ENCODE measurements at regions not wholly inside any gene's neighbourhood (a gene's known extent, or its start where the extent isn't known, plus 50 kb on each side); places are given as distances from the start of the nearest gene placed in this dataset.

GRCh38 chr2:117199511-117199910, 615.0 kb upstream of the DDX18 start:
- peak overlapping the region; percentile 71 for H2AFZ ChIP-seq (ENCODE audit: low read length)
- DNase-seq = no peak
- H3K27me3 ChIP-seq (ENCODE audit: low read length) = no peaks in the 10 kb centered on the region
- H3K27ac ChIP-seq (ENCODE audit: low read length) = no peak overlapping the region
- peaks cover 75% of the 10 kb centered on the region for H3K4me1 ChIP-seq (ENCODE audit: low read length)
- no peak overlapping the region for H3K4me2 ChIP-seq (ENCODE audit: low read depth, low read length, poor library complexity, severe bottlenecking)
- no peaks in the 10 kb centered on the region for H3K9me3 ChIP-seq (ENCODE audit: low read length)
- H3K9ac ChIP-seq (ENCODE audit: low read length) = no peak overlapping the region
- no peaks in the 10 kb centered on the region for H3K9me2 ChIP-seq (replicated peaks; ENCODE audit: insufficient read depth, low read length)
- H3K79me2 ChIP-seq (ENCODE audit: low read length) = no peaks in the 10 kb centered on the region
- H3K4me3 ChIP-seq (ENCODE audit: low read length) = no peak overlapping the region
- no peaks in the 10 kb centered on the region; the same call in 1 of the 2 replicates for H3K36me3 ChIP-seq (ENCODE audit: insufficient read depth, low read length)
- H4K20me1 ChIP-seq (ENCODE audit: insufficient read depth, low read depth, low read length) = no peaks in the 10 kb centered on the region

- Histone ChIP-seq H3K36me3 (ENCODE audit: insufficient read depth, low read length) (no peaks in the 10 kb centered on the region; the same call in 1 of the 2 replicates), H2AFZ (ENCODE audit: low read length) (peak overlapping the region; percentile 44; the same call in 1 of the 2 replicates), H3K4me1 (ENCODE audit: low read length) (peaks cover 5% of the 10 kb centered on the region), H3K4me2 (ENCODE audit: low read depth, low read length, poor library complexity, severe bottlenecking) (no peak overlapping the region), H3K4me3 (ENCODE audit: low read length) (no peak overlapping the region), H3K9me3 (ENCODE audit: low read length) (no peaks in the 10 kb centered on the region), H3K9ac (ENCODE audit: low read length) (no peak overlapping the region), H3K9me2 (replicated peaks; ENCODE audit: insufficient read depth, low read length) (no peaks in the 10 kb centered on the region), H3K27me3 (ENCODE audit: low read length) (no peaks in the 10 kb centered on the region), H4K20me1 (ENCODE audit: insufficient read depth, low read depth, low read length) (no peaks in the 10 kb centered on the region), H3K79me2 (ENCODE audit: low read length) (no peaks in the 10 kb centered on the region), H3K27ac (ENCODE audit: low read length) (no peak overlapping the region)
- DNase-seq = no peak
Measured at GRCh38 chr2:117212562-117212961, 601.9 kb upstream of the DDX18 start.

- no peaks in the 10 kb centered on the region for H3K9me3 ChIP-seq (ENCODE audit: low read length)
- no peaks in the 10 kb centered on the region for H3K4me1 ChIP-seq (ENCODE audit: low read length)
- no peak overlapping the region for H3K27ac ChIP-seq (ENCODE audit: low read length)
- H3K9me2 ChIP-seq (replicated peaks; ENCODE audit: insufficient read depth, low read length) = no peaks in the 10 kb centered on the region; the same call in 1 of the 2 replicates
- no peaks in the 10 kb centered on the region; the same call in 1 of the 2 replicates for H3K36me3 ChIP-seq (ENCODE audit: insufficient read depth, low read length)
- no peak overlapping the region for H3K4me3 ChIP-seq (ENCODE audit: low read length)
- H2AFZ ChIP-seq (ENCODE audit: low read length) = no peak overlapping the region
- no peak for DNase-seq
- H3K27me3 ChIP-seq (ENCODE audit: low read length) = no peaks in the 10 kb centered on the region
- H3K79me2 ChIP-seq (ENCODE audit: low read length) = no peaks in the 10 kb centered on the region
- H4K20me1 ChIP-seq (ENCODE audit: insufficient read depth, low read depth, low read length) = no peaks in the 10 kb centered on the region
- H3K9ac ChIP-seq (ENCODE audit: low read length) = no peak overlapping the region
- H3K4me2 ChIP-seq (ENCODE audit: low read depth, low read length, poor library complexity, severe bottlenecking) = no peak overlapping the region
Measured at GRCh38 chr2:117217145-117217544, 597.3 kb upstream of the DDX18 start.

- Histone ChIP-seq H3K9me2 (replicated peaks; ENCODE audit: insufficient read depth, low read length) (no peaks in the 10 kb centered on the region; the same call in 1 of the 2 replicates), H2AFZ (ENCODE audit: low read length) (peak overlapping the region; percentile 35; the same call in 1 of the 2 replicates), H3K9me3 (ENCODE audit: low read length) (no peaks in the 10 kb centered on the region), H3K27ac (ENCODE audit: low read length) (no peak overlapping the region), H3K9ac (ENCODE audit: low read length) (no peak overlapping the region), H4K20me1 (ENCODE audit: insufficient read depth, low read depth, low read length) (no peaks in the 10 kb centered on the region), H3K36me3 (ENCODE audit: insufficient read depth, low read length) (no peaks in the 10 kb centered on the region), H3K4me2 (ENCODE audit: low read depth, low read length, poor library complexity, severe bottlenecking) (no peak overlapping the region), H3K4me3 (ENCODE audit: low read length) (no peak overlapping the region), H3K79me2 (ENCODE audit: low read length) (no peaks in the 10 kb centered on the region), H3K27me3 (ENCODE audit: low read length) (no peaks in the 10 kb centered on the region), H3K4me1 (ENCODE audit: low read length) (no peaks in the 10 kb centered on the region)
- no peak for DNase-seq
Measured at GRCh38 chr2:117222809-117223208, 591.7 kb upstream of the DDX18 start.

GRCh38 chr2:117232305-117232704, 582.2 kb upstream of the DDX18 start:
- no peak overlapping the region for H3K27ac ChIP-seq (ENCODE audit: low read length)
- no peak overlapping the region for H3K4me2 ChIP-seq (ENCODE audit: low read depth, low read length, poor library complexity, severe bottlenecking)
- no peak overlapping the region for H3K4me3 ChIP-seq (ENCODE audit: low read length)
- no peaks in the 10 kb centered on the region for H4K20me1 ChIP-seq (ENCODE audit: insufficient read depth, low read depth, low read length)
- H3K9me3 ChIP-seq (ENCODE audit: low read length) = 0 out of 2 replicates have a peak, but pooled peaks cover 3% of the 10 kb centered on the region
- H3K79me2 ChIP-seq (ENCODE audit: low read length) = no peaks in the 10 kb centered on the region
- peaks cover 5% of the 10 kb centered on the region; the same call in 1 of the 2 replicates for H3K27me3 ChIP-seq (ENCODE audit: low read length)
- H3K4me1 ChIP-seq (ENCODE audit: low read length) = 0 out of 2 replicates have a peak, but pooled peaks cover 5% of the 10 kb centered on the region
- H3K9ac ChIP-seq (ENCODE audit: low read length) = no peak overlapping the region
- no peaks in the 10 kb centered on the region for H3K36me3 ChIP-seq (ENCODE audit: insufficient read depth, low read length)
- 0 out of 2 replicates have a peak, but pooled peaks cover 4% of the 10 kb centered on the region for H3K9me2 ChIP-seq (replicated peaks; ENCODE audit: insufficient read depth, low read length)
- no peak for DNase-seq
- peak overlapping the region; percentile 41; the same call in 1 of the 2 replicates for H2AFZ ChIP-seq (ENCODE audit: low read length)

- H3K79me2 ChIP-seq (ENCODE audit: low read length) = no peaks in the 10 kb centered on the region
- no peaks in the 10 kb centered on the region for H4K20me1 ChIP-seq (ENCODE audit: insufficient read depth, low read depth, low read length)
- no peaks in the 10 kb centered on the region; the same call in 1 of the 2 replicates for H3K27me3 ChIP-seq (ENCODE audit: low read length)
- no peaks in the 10 kb centered on the region for H3K4me1 ChIP-seq (ENCODE audit: low read length)
- no peak for DNase-seq
- no peak overlapping the region for H3K9ac ChIP-seq (ENCODE audit: low read length)
- H3K27ac ChIP-seq (ENCODE audit: low read length) = no peak overlapping the region
- no peak overlapping the region for H3K4me2 ChIP-seq (ENCODE audit: low read depth, low read length, poor library complexity, severe bottlenecking)
- peaks cover 3% of the 10 kb centered on the region for H3K9me3 ChIP-seq (ENCODE audit: low read length)
- H3K4me3 ChIP-seq (ENCODE audit: low read length) = no peak overlapping the region
- no peaks in the 10 kb centered on the region for H3K36me3 ChIP-seq (ENCODE audit: insufficient read depth, low read length)
- no peak overlapping the region for H2AFZ ChIP-seq (ENCODE audit: low read length)
- no peaks in the 10 kb centered on the region for H3K9me2 ChIP-seq (replicated peaks; ENCODE audit: insufficient read depth, low read length)
Measured at GRCh38 chr2:117257362-117257761, 557.1 kb upstream of the DDX18 start.

GRCh38 chr2:117269574-117269973, 544.9 kb upstream of the DDX18 start:
- H3K27ac ChIP-seq (ENCODE audit: low read length) = no peak overlapping the region
- H3K4me1 ChIP-seq (ENCODE audit: low read length) = no peaks in the 10 kb centered on the region
- no peaks in the 10 kb centered on the region for H3K79me2 ChIP-seq (ENCODE audit: low read length)
- H3K36me3 ChIP-seq (ENCODE audit: insufficient read depth, low read length) = peaks cover 3% of the 10 kb centered on the region; the same call in 1 of the 2 replicates
- H2AFZ ChIP-seq (ENCODE audit: low read length) = no peak overlapping the region
- DNase-seq = no peak
- peaks cover 5% of the 10 kb centered on the region; the same call in 1 of the 2 replicates for H3K9me3 ChIP-seq (ENCODE audit: low read length)
- H3K27me3 ChIP-seq (ENCODE audit: low read length) = no peaks in the 10 kb centered on the region; the same call in 1 of the 2 replicates
- H3K9ac ChIP-seq (ENCODE audit: low read length) = no peak overlapping the region
- H3K4me3 ChIP-seq (ENCODE audit: low read length) = no peak overlapping the region
- no peaks in the 10 kb centered on the region for H4K20me1 ChIP-seq (ENCODE audit: insufficient read depth, low read depth, low read length)
- H3K9me2 ChIP-seq (replicated peaks; ENCODE audit: insufficient read depth, low read length) = no peaks in the 10 kb centered on the region
- no peak overlapping the region for H3K4me2 ChIP-seq (ENCODE audit: low read depth, low read length, poor library complexity, severe bottlenecking)

GRCh38 chr2:117271631-117272030, 542.9 kb upstream of the DDX18 start:
- no peak for DNase-seq
- no peaks in the 10 kb centered on the region for H3K9me2 ChIP-seq (replicated peaks; ENCODE audit: insufficient read depth, low read length)
- H3K79me2 ChIP-seq (ENCODE audit: low read length) = no peaks in the 10 kb centered on the region
- no peak overlapping the region for H3K27ac ChIP-seq (ENCODE audit: low read length)
- peaks cover 2% of the 10 kb centered on the region for H3K4me1 ChIP-seq (ENCODE audit: low read length)
- no peaks in the 10 kb centered on the region for H3K9me3 ChIP-seq (ENCODE audit: low read length)
- no peaks in the 10 kb centered on the region for H3K36me3 ChIP-seq (ENCODE audit: insufficient read depth, low read length)
- peak overlapping the region; percentile 60; the same call in 1 of the 2 replicates for H2AFZ ChIP-seq (ENCODE audit: low read length)
- no peaks in the 10 kb centered on the region for H3K27me3 ChIP-seq (ENCODE audit: low read length)
- H3K4me2 ChIP-seq (ENCODE audit: low read depth, low read length, poor library complexity, severe bottlenecking) = no peak overlapping the region
- H4K20me1 ChIP-seq (ENCODE audit: insufficient read depth, low read depth, low read length) = no peaks in the 10 kb centered on the region
- H3K9ac ChIP-seq (ENCODE audit: low read length) = no peak overlapping the region
- H3K4me3 ChIP-seq (ENCODE audit: low read length) = no peak overlapping the region

All from Karpas-422 (cell line).